CD4-positive, alpha-beta T cell treated with Interleukin-1 beta for 1 hour (primary cell): ENCODE measurements at regions not wholly inside any gene's neighbourhood (a gene's known extent, or its start where the extent isn't known, plus 50 kb on each side); places are given as distances from the start of the nearest gene placed in this dataset.
A peak's percentile ranks its signal among the peaks of the same experiment; 100 is the strongest.

Source experiments
- DNase-seq, 2 donors: peaks; one replicate each; pipeline ENCODE4 v3.0.0-alpha.2; 2020 to 2022

GRCh38 chr1:101317590-101317989, 80.8 kb downstream of the S1PR1 start:
- DNase-seq: no peak

GRCh38 chr1:101323535-101323934, 86.7 kb downstream of the S1PR1 start:
- no peak for DNase-seq

GRCh38 chr1:101325144-101325543, 88.3 kb downstream of the S1PR1 start:
- DNase-seq: no peak

GRCh38 chr1:101330427-101331130, 93.8 kb downstream of the S1PR1 start:
- no peak for DNase-seq

- DNase-seq: no peak
Observed at GRCh38 chr1:101331794-101332193, 95.0 kb downstream of the S1PR1 start.

- DNase-seq: no peak
Observed at GRCh38 chr1:101332633-101333032, 95.8 kb downstream of the S1PR1 start.

- DNase-seq: no peak
Observed at GRCh38 chr1:101333186-101333585, 96.4 kb downstream of the S1PR1 start.

- DNase-seq: no peak
Observed at GRCh38 chr1:101337968-101338367, 101.1 kb downstream of the S1PR1 start.

- DNase-seq: peak in 1 of 2 donors; percentile 9
Observed at GRCh38 chr1:101338714-101339430, 102.1 kb downstream of the S1PR1 start.

- DNase-seq: no peak
Observed at GRCh38 chr1:101344745-101345144, 107.9 kb downstream of the S1PR1 start.

- DNase-seq: no peak
Observed at GRCh38 chr1:101346419-101346818, 109.6 kb downstream of the S1PR1 start.

GRCh38 chr1:101356013-101356412, 119.2 kb downstream of the S1PR1 start:
- DNase-seq: no peak

- DNase-seq: no peak
Observed at GRCh38 chr1:101356604-101357443, 120.0 kb downstream of the S1PR1 start.

GRCh38 chr1:101357444-101357986, 120.7 kb downstream of the S1PR1 start:
- peak; percentile 80 to 88 for DNase-seq

GRCh38 chr1:101360506-101360905, 123.7 kb downstream of the S1PR1 start:
- DNase-seq: no peak

GRCh38 chr1:101363891-101364318, 127.1 kb downstream of the S1PR1 start:
- no peak for DNase-seq

GRCh38 chr1:101364370-101365120, 127.7 kb downstream of the S1PR1 start:
- no peak for DNase-seq

- DNase-seq: no peak
Observed at GRCh38 chr1:101365186-101365585, 128.4 kb downstream of the S1PR1 start.

- DNase-seq: no peak
Observed at GRCh38 chr1:101365878-101366277, 129.1 kb downstream of the S1PR1 start.

- DNase-seq: no peak
Observed at GRCh38 chr1:101366513-101367215, 129.8 kb downstream of the S1PR1 start.

- no peak for DNase-seq
Observed at GRCh38 chr1:101367630-101368029, 130.8 kb downstream of the S1PR1 start.

GRCh38 chr1:101370488-101370887, 133.7 kb downstream of the S1PR1 start:
- no peak for DNase-seq
